ENCODE measurements at regions not wholly inside any gene's neighbourhood (a gene's known extent, or its start where the extent isn't known, plus 50 kb on each side); places are given as distances from the start of the nearest gene placed in this dataset.

DNA sequence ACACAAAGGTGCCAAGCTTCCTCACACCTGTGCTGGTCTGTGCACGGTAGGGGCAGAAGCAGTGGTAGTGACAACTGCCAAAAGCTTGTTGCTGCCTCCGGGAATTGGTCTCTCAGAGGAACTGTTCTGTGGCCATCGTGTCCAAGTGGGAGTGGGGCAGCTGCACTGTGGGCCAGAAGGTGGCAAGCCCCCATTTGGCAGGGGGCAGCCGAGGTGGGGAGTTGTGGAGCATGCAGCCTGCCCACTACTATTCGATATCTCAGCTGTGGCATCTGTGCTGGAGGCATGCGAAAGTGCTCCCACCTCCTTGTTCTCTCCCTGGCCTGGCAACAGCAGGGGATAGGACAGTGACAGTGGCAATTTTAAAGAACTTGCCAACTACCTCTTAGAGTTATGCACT lies 192.8 kb downstream of the TBX22 start:
- no peaks in the 10 kb centered on the region for H3K36me3 ChIP-seq (ENCODE audit: control insufficient read depth, insufficient read depth, low read length)
- no peaks in the 10 kb centered on the region for H3K9me3 ChIP-seq (ENCODE audit: control insufficient read depth, insufficient read depth, low read length)
- H3K27me3 ChIP-seq (ENCODE audit: control insufficient read depth, insufficient read depth, low read length) = no peaks in the 10 kb centered on the region
- DNase-seq (ENCODE audit: low read depth in 4 of 6, low spot score in 6 of 6) = no peak
- H3K4me1 ChIP-seq (ENCODE audit: control insufficient read depth, insufficient read depth, low read length) = no peaks in the 10 kb centered on the region
- no peak overlapping the region for H3K4me3 ChIP-seq (ENCODE audit: low read depth, low read length)
- H3K27ac ChIP-seq (ENCODE audit: low read depth, low read length) = no peak overlapping the region
- 80% methylated on average over 6 of the region's 6 CpGs for WGBS (ENCODE audit: insufficient coverage)

DNA sequence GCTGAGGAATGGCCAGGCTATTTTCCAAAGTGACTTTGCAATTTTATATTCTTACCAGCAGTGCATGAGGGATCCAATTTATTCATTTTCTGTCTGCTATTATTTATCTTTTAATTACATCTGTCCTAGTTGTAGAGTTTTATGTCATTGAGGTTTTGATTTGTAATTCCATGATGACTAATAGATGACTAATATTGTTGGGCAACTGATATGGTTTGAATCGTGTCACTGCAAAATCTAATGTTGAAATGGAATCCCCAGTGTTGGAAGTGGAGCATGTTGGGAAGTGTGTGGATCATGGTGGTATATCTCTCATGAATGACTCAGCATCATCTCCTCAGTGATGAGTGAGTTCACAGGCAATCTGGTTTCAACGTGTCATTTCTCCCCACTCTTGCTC lies 201.5 kb downstream of the TBX22 start:
- Histone ChIP-seq H3K9me3 (ENCODE audit: control insufficient read depth, insufficient read depth, low read length) (no peaks in the 10 kb centered on the region), H3K27me3 (ENCODE audit: control insufficient read depth, insufficient read depth, low read length) (no peaks in the 10 kb centered on the region), H3K36me3 (ENCODE audit: control insufficient read depth, insufficient read depth, low read length) (no peaks in the 10 kb centered on the region), H3K4me1 (ENCODE audit: control insufficient read depth, insufficient read depth, low read length) (no peaks in the 10 kb centered on the region), H3K4me3 (ENCODE audit: low read depth, low read length) (no peak overlapping the region), H3K27ac (ENCODE audit: low read depth, low read length) (no peak overlapping the region)
- DNase-seq (ENCODE audit: low read depth in 4 of 6, low spot score in 6 of 6) = no peak
- 65% methylated on average over 2 of the region's 2 CpGs for WGBS (ENCODE audit: insufficient coverage)

DNA sequence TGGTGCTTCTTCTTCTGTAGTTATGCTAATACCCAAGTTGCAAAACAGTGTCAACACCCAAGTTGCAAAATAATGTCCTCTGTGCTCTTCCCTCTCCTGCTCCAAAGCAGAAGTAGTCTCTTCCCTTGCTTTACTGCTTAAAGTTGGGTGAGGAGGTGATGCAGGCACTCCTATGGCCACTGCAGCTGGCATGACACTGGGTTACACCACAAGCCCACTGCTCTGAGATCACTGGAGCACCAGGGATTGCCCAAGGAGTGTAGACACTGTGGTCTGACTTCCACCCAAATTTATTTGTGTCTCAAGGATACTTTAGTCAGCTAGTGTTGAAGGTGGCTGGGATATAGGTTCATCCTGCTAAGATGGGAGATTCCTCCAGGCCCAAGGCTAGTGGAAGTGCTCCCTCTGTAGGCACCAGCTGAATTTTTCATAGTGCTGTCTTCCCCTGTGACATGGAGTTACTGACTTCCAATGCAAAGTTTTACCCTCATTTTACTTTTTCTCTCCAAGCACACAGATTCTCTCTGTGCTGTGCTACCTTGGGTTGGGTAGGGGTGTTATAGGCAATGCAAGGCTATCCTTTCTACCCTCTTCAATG lies 196.2 kb upstream of the TENT5D start:
- no peaks in the 10 kb centered on the region for H3K36me3 ChIP-seq (ENCODE audit: control insufficient read depth, insufficient read depth, low read length)
- no peak for DNase-seq (ENCODE audit: low read depth in 4 of 6, low spot score in 6 of 6)
- H3K4me1 ChIP-seq (ENCODE audit: control insufficient read depth, insufficient read depth, low read length) = no peaks in the 10 kb centered on the region
- H3K27me3 ChIP-seq (ENCODE audit: control insufficient read depth, insufficient read depth, low read length) = no peaks in the 10 kb centered on the region
- H3K27ac ChIP-seq (ENCODE audit: low read depth, low read length) = no peak overlapping the region
- no peak overlapping the region for H3K4me3 ChIP-seq (ENCODE audit: low read depth, low read length)
- no peaks in the 10 kb centered on the region for H3K9me3 ChIP-seq (ENCODE audit: control insufficient read depth, insufficient read depth, low read length)

DNA sequence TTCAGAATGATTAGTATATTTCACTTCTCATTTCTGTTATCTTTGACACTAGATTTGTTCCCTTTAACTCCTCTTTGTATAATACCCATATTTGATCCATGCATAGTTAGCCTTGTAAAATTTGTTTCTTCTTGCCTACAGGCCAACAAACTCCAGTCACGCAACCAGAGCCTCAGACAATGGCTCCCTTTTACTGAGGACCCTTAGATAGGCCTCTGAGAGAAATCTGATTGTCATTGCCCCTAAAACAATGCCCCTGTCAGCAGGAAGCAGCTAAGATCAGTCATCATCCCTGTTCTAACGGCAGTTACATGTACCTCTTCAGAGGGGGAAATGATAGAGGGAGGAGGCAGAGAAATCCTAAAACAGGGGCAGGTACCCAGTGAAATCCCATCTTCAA lies 190.6 kb upstream of the TENT5D start:
- WGBS (ENCODE audit: insufficient coverage) = no CpG with 5 or more reads among the region's 2 CpGs

DNA sequence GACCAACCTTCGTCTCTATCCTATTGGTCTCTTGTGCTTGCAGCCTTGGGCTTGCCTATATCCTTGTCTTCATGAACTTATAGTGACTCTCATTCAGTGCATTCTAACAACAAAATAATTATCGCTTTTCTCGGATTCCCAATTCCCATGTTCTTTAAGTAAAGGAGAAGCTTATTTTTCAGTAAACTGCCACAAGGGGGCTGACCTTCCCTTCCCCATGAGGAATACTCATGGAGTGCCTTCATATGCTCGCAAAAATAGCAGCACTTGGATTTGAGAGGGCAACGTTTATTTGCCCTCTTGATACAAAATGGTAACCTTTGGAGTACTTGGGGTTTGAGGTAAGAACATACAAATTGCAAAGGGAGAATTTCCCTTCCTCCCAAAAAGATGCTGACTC lies 183.2 kb upstream of the TENT5D start:
- no peak overlapping the region for H3K27ac ChIP-seq (ENCODE audit: low read depth, low read length)
- no peak overlapping the region for H3K4me3 ChIP-seq (ENCODE audit: low read depth, low read length)
- no peaks in the 10 kb centered on the region for H3K9me3 ChIP-seq (ENCODE audit: control insufficient read depth, insufficient read depth, low read length)
- no CpG with 5 or more reads among the region's 5 CpGs for WGBS (ENCODE audit: insufficient coverage)
- no peak for DNase-seq (ENCODE audit: low read depth in 4 of 6, low spot score in 6 of 6)
- H3K27me3 ChIP-seq (ENCODE audit: control insufficient read depth, insufficient read depth, low read length) = no peaks in the 10 kb centered on the region
- no peaks in the 10 kb centered on the region for H3K4me1 ChIP-seq (ENCODE audit: control insufficient read depth, insufficient read depth, low read length)
- H3K36me3 ChIP-seq (ENCODE audit: control insufficient read depth, insufficient read depth, low read length) = no peaks in the 10 kb centered on the region

More for the DNA sequence above, 190.6 kb upstream of the TENT5D start:
- Histone ChIP-seq H3K4me1 (ENCODE audit: control insufficient read depth, insufficient read depth, low read length) (no peaks in the 10 kb centered on the region), H3K4me3 (ENCODE audit: low read depth, low read length) (no peak overlapping the region), H3K9me3 (ENCODE audit: control insufficient read depth, insufficient read depth, low read length) (no peaks in the 10 kb centered on the region), H3K27me3 (ENCODE audit: control insufficient read depth, insufficient read depth, low read length) (no peaks in the 10 kb centered on the region), H3K27ac (ENCODE audit: low read depth, low read length) (no peak overlapping the region), H3K36me3 (ENCODE audit: control insufficient read depth, insufficient read depth, low read length) (no peaks in the 10 kb centered on the region)
- DNase-seq (ENCODE audit: low read depth in 4 of 6, low spot score in 6 of 6) = no peak

DNA sequence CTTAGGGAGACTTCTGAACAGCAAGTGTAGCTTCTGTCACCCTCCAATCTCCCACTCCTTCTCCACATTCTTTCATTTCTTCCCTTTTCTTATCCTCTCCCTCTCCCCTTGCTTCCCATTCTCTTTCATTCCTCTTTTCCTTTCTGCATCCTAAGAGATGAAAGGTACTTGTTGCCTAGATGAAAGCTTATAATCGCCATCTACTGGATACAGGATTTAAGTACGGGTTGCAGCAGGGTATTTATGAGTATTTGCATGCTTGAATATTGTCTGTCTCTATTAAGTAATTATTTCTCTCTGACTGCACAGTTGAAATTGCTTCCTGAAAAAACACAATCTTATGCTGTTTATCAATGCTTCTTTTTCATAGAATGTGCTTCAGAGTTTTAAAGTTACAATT lies 174.0 kb upstream of the TENT5D start:
- no peaks in the 10 kb centered on the region for H3K4me1 ChIP-seq (ENCODE audit: control insufficient read depth, insufficient read depth, low read length)
- H3K27ac ChIP-seq (ENCODE audit: low read depth, low read length) = no peak overlapping the region
- no CpG with 5 or more reads among the region's 2 CpGs for WGBS (ENCODE audit: insufficient coverage)
- peak in 2 of 6 donors; percentile 16 to 57 for DNase-seq (ENCODE audit: low read depth in 4 of 6, low spot score in 6 of 6)
- no peaks in the 10 kb centered on the region for H3K9me3 ChIP-seq (ENCODE audit: control insufficient read depth, insufficient read depth, low read length)
- no peak overlapping the region for H3K4me3 ChIP-seq (ENCODE audit: low read depth, low read length)
- H3K36me3 ChIP-seq (ENCODE audit: control insufficient read depth, insufficient read depth, low read length) = no peaks in the 10 kb centered on the region
- no peaks in the 10 kb centered on the region for H3K27me3 ChIP-seq (ENCODE audit: control insufficient read depth, insufficient read depth, low read length)

DNA sequence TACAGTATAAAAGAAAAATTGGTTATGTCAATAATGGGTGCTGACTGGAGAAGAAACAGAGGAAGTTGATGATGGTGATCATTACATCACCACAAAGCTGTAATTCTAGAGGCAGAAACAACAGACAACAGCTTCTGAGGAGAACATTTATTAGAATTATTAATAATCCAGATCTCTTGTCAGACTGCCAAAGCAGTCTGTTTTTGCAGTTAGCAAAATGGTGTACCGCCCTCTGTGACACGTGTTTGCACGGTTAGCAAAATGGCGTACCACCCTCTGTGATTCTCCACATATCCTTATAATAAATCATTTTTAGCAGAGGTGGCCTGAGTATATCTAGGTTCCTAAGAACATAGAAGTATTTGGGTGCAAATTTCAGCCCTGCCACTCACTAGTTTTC lies 154.0 kb upstream of the TENT5D start:
- Histone ChIP-seq H3K27ac (ENCODE audit: low read depth, low read length) (no peak overlapping the region), H3K4me1 (ENCODE audit: control insufficient read depth, insufficient read depth, low read length) (no peaks in the 10 kb centered on the region), H3K4me3 (ENCODE audit: low read depth, low read length) (no peak overlapping the region), H3K27me3 (ENCODE audit: control insufficient read depth, insufficient read depth, low read length) (no peaks in the 10 kb centered on the region), H3K36me3 (ENCODE audit: control insufficient read depth, insufficient read depth, low read length) (no peaks in the 10 kb centered on the region), H3K9me3 (ENCODE audit: control insufficient read depth, insufficient read depth, low read length) (no peaks in the 10 kb centered on the region)
- WGBS (ENCODE audit: insufficient coverage) = no CpG with 5 or more reads among the region's 4 CpGs
- DNase-seq (ENCODE audit: low read depth in 4 of 6, low spot score in 6 of 6) = no peak

DNA sequence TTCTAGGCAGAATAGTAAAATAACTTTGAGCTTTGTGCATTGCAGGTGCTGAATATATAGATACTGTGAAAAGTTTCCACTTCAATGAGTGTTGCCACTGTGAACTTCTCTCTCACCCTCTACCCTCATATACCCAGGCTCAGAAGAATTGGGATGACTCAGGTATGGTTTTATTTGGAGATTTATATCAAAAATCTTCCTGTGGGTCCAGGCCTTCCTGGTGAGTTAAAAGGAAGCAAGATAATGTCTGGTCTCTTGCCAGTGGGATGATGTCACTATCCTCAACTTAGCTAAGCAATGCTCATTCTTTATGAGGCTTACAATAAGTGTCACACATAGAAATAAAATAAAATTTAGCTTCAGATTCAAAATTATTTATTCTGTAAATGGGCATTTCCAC lies 153.3 kb upstream of the TENT5D start:
- Histone ChIP-seq H3K9me3 (ENCODE audit: control insufficient read depth, insufficient read depth, low read length) (no peaks in the 10 kb centered on the region), H3K36me3 (ENCODE audit: control insufficient read depth, insufficient read depth, low read length) (no peaks in the 10 kb centered on the region), H3K4me1 (ENCODE audit: control insufficient read depth, insufficient read depth, low read length) (no peaks in the 10 kb centered on the region), H3K4me3 (ENCODE audit: low read depth, low read length) (no peak overlapping the region), H3K27me3 (ENCODE audit: control insufficient read depth, insufficient read depth, low read length) (no peaks in the 10 kb centered on the region), H3K27ac (ENCODE audit: low read depth, low read length) (no peak overlapping the region)
- no peak for DNase-seq (ENCODE audit: low read depth in 4 of 6, low spot score in 6 of 6)

DNA sequence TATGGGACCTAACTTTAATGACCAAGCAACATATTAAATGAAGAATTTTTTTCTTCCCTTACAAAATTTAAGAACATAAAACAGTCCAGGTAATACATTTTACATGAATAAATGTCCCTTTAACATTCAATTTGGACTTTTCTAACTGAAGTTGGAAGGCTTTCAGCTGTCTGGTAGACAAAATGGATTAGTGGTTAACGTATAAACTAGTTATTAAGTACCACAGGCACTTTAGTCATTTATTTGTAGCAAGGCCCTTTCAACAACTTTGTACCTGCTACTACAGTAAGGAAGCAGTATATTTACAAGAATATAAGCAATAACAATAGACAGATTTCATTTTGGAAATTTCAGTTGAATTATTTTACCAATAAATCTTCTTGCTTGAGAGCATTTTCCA lies 152.5 kb upstream of the TENT5D start:
- Histone ChIP-seq H3K27me3 (ENCODE audit: control insufficient read depth, insufficient read depth, low read length) (no peaks in the 10 kb centered on the region), H3K36me3 (ENCODE audit: control insufficient read depth, insufficient read depth, low read length) (no peaks in the 10 kb centered on the region), H3K4me3 (ENCODE audit: low read depth, low read length) (no peak overlapping the region), H3K9me3 (ENCODE audit: control insufficient read depth, insufficient read depth, low read length) (no peaks in the 10 kb centered on the region), H3K27ac (ENCODE audit: low read depth, low read length) (no peak overlapping the region), H3K4me1 (ENCODE audit: control insufficient read depth, insufficient read depth, low read length) (no peaks in the 10 kb centered on the region)
- no CpG with 5 or more reads among the region's 1 CpG for WGBS (ENCODE audit: insufficient coverage)
- no peak for DNase-seq (ENCODE audit: low read depth in 4 of 6, low spot score in 6 of 6)

DNA sequence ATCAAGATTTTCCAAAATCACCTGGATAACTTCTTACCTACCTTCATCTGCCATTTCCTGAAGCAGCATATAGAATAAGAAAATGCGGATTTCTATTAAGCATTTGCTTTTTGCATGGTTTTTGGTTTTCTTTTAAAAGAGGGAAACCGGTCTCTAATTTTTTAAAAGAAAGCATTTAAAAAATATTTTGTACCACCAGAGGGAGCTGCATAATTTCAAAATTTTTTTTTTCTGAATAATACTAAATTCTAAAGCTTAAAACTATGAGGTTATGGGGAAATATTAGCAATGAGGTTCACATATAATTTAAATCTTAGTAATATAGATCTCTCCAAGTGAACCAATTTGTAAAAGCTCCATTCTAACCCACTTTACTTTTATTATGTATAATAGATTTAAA lies 137.7 kb upstream of the TENT5D start:
- Histone ChIP-seq H3K27me3 (ENCODE audit: control insufficient read depth, insufficient read depth, low read length) (no peaks in the 10 kb centered on the region), H3K9me3 (ENCODE audit: control insufficient read depth, insufficient read depth, low read length) (no peaks in the 10 kb centered on the region), H3K36me3 (ENCODE audit: control insufficient read depth, insufficient read depth, low read length) (no peaks in the 10 kb centered on the region), H3K4me1 (ENCODE audit: control insufficient read depth, insufficient read depth, low read length) (no peaks in the 10 kb centered on the region), H3K27ac (ENCODE audit: low read depth, low read length) (no peak overlapping the region), H3K4me3 (ENCODE audit: low read depth, low read length) (no peak overlapping the region)
- WGBS (ENCODE audit: insufficient coverage) = no CpG with 5 or more reads among the region's 2 CpGs
- peak in 1 of 6 donors; percentile 1 for DNase-seq (ENCODE audit: low read depth in 4 of 6, low spot score in 6 of 6)

Measured in spinal cord (tissue), 9 donors.